ENCODE measurements at regions not wholly inside any gene's neighbourhood (a gene's known extent, or its start where the extent isn't known, plus 50 kb on each side); places are given as distances from the start of the nearest gene placed in this dataset.
A peak's percentile ranks its signal among the peaks of the same experiment; 100 is the strongest.

DNA sequence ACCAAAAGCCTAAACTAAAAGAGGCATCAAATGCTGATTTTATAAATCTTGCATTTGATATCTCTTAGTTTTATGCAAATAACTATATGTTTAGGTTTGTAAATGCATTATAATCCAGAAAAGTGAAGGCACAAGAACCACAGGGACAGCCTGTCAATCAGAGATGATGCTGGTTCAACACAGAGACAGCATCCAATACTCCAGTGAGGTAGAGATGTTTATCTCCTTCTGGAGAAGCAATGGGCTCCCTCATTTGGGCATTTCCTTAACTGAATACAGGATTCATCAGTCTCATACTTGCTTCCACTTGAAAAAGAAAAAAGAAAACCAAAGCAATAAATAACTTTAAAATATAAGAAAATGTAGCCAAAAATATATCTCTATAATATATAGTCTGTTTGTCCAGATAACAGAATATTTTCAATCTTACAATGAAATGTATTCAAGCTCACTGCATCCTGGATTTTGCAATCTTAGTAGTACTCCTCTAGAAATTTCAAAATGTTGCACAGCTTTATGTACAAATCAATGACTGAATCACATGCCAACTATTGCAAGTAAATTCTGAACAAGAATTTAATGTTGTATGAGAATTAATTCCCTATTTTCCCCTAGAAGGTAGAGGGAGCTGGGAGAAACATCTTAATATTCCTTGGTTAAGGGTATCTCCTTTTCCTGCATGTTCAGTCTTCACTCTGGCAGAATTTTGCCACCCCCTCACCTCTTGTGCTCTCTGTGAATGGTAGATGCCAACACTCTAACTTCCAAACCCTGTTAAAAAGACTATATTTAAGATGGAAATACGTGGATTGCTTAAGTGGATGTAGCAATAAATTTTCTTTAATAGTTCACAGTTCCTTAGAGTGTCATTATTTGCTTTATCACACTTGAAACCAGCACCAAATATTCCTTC lies 191.1 kb upstream of the GAS1 start:
- no peak for DNase-seq (ENCODE audit: extremely low read depth in 1 of 11, low read depth in 9 of 11, low spot score in 4 of 11)

DNA sequence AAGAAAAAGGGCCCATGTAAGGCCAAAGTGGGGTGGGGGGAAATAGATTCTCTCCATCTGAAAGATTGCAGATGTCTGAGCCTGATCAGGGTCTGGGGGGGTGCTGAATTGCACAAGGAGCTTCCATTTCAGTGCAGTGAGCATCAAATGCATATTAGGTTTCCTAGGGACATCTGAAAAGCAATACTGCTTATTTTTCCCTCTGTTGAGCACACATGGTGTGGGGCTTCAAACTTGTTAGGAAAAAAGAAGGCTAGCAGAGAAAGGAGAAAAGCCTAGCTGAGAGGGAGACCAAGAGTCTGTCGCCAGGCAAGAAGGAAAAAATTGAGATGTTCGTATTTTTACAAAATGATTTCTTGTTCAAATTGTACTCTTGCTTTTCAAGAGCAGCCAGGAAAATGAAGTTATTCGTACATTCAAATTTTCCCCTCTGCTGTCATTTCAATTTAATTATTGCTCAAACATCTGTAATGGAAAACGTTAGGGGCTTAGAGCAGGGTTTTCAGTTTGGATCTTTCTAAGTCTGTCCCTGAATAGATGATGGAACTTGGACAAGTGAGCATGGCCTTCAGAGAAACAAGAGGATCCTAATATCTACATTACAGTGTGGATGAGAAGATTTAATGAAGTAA lies 191.9 kb upstream of the GAS1 start:
- DNase-seq (ENCODE audit: extremely low read depth in 1 of 11, low read depth in 9 of 11, low spot score in 4 of 11), result no peak

DNA sequence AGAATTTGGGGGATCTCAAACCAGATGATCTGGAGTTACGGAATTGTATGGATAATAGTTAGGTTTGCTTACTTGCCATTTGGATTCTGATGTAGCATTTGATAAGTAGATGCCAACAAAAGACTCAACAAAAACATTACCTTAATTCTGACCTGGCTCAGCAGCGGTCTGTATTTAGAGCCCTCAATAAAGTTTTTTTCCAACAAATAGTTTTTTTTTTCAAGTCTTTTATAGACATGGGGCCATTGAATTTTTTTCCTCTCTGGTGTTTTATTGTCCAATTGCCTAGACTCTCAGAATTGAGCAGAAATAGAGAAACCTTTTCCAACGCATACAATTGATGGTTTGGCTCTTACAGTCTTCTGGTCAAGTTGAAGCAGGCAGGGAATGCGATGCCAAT lies 192.8 kb upstream of the GAS1 start:
- DNase-seq (ENCODE audit: extremely low read depth in 1 of 11, low read depth in 9 of 11, low spot score in 4 of 11), result no peak

- peak in 5 of 11 donors; percentile 56 to 76 (median 58) for DNase-seq (ENCODE audit: extremely low read depth in 1 of 11, low read depth in 9 of 11, low spot score in 4 of 11)
Observed at GRCh38 chr9:87140605-87141109, 193.4 kb upstream of the GAS1 start.

DNA sequence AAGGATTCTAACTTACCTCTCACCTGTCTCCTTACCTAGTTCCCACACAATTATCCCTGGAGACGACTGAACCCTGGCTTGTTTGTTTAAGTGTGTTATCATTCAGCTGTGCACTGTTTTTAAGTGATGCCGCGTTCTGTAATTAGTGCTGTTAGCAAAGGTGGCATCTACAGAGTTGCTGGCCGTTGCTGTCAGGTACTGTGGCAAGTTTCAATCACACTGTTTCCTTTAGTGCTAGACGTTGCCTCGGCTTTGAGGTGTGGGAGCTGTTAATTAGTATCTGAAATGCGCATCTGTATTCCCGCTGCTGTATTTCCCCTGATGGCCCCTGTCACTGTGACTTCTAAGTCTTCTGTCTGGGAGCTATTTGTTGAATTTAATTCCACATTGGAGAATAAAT lies 193.8 kb upstream of the GAS1 start:
- DNase-seq (ENCODE audit: extremely low read depth in 1 of 11, low read depth in 9 of 11, low spot score in 4 of 11), result no peak

DNA sequence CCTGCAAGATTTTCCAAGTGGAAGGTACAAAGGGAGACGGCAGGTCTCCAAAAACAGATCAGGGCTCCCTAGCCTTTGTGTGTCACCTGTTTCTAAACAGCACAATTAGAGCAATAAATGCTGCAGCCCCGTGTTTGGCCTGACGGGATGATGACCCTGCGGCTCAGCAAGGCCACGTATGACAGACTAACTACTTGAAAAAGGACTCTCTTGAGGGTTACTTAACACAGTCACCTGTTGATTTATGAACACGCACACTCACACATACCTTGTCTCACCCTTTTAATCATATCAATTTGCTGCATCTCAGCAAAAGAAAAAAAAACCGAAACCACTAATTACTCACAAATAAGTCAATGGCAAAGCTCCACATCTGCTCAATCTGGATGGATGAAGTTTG lies 199.6 kb upstream of the GAS1 start:
- DNase-seq (ENCODE audit: extremely low read depth in 1 of 11, low read depth in 9 of 11, low spot score in 4 of 11), result no peak

DNA sequence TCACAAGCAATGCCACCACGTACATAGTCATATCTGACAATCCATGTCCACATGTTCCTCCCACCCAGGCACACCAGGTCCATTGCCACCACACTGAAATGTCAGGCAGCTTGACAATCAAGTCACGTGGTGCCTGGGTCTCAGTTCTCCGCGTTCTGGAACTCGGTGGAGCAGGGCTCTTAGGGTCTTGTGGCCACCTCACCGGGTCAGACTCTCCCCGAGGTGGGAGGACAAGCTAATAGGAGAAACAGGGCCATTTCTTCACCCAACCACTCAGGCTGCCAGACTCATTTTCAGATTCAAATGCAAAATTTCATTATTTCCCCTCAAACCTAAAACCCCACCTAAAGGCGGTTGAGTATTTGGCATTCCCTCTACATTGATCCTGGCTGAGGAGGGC lies 200.5 kb upstream of the GAS1 start:
- no peak for DNase-seq (ENCODE audit: extremely low read depth in 1 of 11, low read depth in 9 of 11, low spot score in 4 of 11)

DNA sequence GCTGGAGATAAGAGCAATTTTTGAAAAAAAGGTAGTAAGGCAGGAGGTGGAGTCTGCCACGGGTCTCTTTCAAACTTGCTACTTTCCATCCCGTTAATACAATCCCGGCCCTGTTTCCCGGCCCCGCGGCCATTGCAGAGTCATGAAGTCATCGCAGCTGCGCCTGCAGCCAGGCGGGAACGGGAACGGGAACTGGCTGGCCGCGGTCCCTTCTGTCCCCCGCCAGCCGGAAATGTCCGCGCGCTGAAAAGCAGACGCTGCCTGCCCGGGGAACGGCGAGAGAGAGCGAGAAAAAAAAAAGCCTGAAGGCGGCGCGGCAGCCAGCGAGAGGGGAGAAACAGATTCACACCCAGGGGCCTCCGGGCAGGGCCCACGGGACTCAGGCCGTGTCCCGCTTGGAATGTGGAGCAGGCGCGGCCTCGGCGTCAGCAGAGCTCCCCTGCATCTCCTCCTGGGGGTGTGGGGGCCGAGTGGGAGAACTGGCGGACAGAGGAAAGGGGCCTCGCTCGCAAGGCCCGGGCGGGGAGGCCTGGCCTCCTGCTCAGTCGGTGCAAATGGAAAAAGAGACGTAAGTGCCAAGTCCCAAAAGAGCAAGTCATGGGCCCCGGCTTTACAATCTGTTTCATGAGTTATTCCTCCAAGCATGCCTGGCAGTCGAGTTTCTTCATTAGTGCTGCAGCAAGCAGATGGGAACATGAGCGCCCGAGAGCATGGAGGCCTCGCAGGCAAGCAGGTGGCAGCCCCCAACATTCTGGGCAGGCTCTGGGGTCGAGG lies 201.2 kb upstream of the GAS1 start:
- peak in 10 of 11 donors; percentile 59 to 83 (median 77) for DNase-seq (ENCODE audit: extremely low read depth in 1 of 11, low read depth in 9 of 11, low spot score in 4 of 11)

DNA sequence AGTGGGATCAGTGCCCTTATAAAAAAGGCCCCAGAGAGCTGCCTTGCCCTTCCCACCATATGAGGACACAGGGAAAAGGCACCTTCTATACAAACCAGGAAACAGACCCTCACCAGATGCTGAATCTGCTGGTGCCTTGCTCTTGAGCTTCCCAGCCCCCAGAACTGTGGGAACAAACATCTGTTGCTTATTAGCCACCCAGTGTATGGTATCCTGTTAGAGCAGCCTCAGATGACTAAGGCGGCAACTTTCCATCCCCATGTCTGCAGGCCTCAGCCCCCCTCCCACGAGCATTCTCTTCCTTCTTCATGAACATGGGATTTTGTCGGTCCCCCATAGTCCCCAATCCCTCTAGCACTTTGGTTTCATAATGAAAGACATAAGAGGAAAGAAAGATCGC lies 202.5 kb upstream of the GAS1 start:
- no peak for DNase-seq (ENCODE audit: extremely low read depth in 1 of 11, low read depth in 9 of 11, low spot score in 4 of 11)

GRCh38 chr9:87152256-87152655 lies 204.9 kb upstream of the GAS1 start:
- no peak for DNase-seq (ENCODE audit: extremely low read depth in 1 of 11, low read depth in 9 of 11, low spot score in 4 of 11)

GRCh38 chr9:87156247-87156646 lies 208.9 kb upstream of the GAS1 start:
- DNase-seq (ENCODE audit: extremely low read depth in 1 of 11, low read depth in 9 of 11, low spot score in 4 of 11), result no peak

DNA sequence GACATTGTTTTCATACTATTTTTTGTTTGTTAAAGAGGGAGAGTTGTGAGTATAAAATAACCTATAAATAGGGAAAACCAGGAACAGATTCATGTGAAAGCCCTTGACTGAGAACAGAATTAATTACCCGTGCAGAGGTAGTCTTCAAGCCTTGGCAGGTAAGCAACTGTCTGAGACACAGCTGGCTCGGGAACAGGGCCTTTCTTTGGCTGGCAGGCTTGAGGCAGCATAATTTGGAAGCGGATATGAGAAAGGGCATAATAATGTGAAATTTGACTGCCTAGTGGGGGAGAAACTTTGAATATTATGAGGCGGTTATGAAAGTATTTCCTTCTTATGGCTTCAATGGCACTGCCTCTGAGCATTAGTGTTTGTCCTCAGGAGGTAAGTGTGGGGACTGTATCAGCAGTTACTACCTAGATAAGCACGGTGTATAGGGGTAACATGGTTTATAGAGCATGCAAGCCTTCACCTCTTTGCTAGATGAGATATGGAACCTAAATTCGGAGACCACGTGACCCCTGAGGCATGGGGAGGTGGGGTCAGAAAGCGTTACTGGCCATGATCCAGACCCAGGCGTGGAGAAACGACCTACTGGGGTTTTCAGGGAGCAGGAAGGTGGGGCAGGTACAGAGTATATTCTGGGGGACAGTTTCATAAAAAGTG lies 210.2 kb upstream of the GAS1 start:
- DNase-seq (ENCODE audit: extremely low read depth in 1 of 11, low read depth in 9 of 11, low spot score in 4 of 11), result no peak

GRCh38 chr9:87158765-87159164 lies 211.5 kb upstream of the GAS1 start:
- DNase-seq (ENCODE audit: extremely low read depth in 1 of 11, low read depth in 9 of 11, low spot score in 4 of 11), result no peak

GRCh38 chr9:87160148-87161102 lies 213.1 kb upstream of the GAS1 start:
- DNase-seq (ENCODE audit: extremely low read depth in 1 of 11, low read depth in 9 of 11, low spot score in 4 of 11), result no peak

- no peak for DNase-seq (ENCODE audit: extremely low read depth in 1 of 11, low read depth in 9 of 11, low spot score in 4 of 11)
Observed at GRCh38 chr9:87167161-87167560, 219.9 kb upstream of the GAS1 start.

DNA sequence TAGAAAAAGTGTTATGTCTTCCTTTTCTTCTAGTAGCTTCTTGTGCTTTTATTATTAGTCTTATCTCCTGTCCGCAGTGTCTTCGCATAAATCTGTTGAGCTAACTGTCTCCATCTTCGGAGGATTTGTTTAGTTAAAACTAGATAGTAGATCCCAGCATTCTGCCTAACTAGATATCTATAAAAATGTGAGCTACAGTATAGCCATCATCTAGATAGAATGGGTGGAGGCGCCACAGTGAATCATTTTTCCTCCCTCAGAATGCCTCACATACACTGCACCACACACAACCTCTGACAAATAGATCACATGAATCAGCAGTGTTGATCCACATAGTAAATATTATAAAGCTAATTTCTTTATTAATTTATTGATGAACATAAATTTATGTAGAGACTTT lies 220.3 kb upstream of the GAS1 start:
- DNase-seq (ENCODE audit: extremely low read depth in 1 of 11, low read depth in 9 of 11, low spot score in 4 of 11), result no peak

DNA sequence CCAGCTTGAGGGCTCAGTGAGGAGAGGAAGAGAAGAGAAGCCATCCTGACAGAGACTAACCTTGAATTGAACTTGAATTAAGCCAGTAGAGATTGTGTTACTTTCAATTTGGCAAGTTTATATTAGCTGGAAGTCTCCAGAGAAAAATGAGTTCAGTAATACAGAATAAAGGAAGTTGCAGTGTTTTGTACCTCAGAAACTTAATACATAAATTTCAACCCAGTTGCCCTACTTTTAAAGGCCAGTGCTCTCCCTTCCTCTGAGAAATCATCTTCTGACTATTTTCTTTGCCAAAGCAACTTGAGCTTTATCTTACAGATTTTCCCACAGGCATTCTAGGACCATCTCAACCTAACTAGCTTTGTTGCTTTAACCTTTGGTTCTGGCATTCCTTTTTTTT lies 231.0 kb upstream of the GAS1 start:
- no peak for DNase-seq (ENCODE audit: extremely low read depth in 1 of 11, low read depth in 9 of 11, low spot score in 4 of 11)

All from renal cortex interstitium (tissue), 11 donors.